ENCODE measurements at regions not wholly inside any gene's neighbourhood (a gene's known extent, or its start where the extent isn't known, plus 50 kb on each side); places are given as distances from the start of the nearest gene placed in this dataset.

GRCh38 chrX:87064502-87064901 is 453.1 kb upstream of the KLHL4 start:
- ATAC-seq, result no peak
- Histone ChIP-seq H4K20me1 (ENCODE audit: insufficient read depth, low read length) (no peaks in the 10 kb centered on the region), H3K9me3 (ENCODE audit: low read length) (no peaks in the 10 kb centered on the region), H3K79me2 (ENCODE audit: insufficient read depth, low read length) (no peaks in the 10 kb centered on the region), H3K27ac (ENCODE audit: extremely low read length, insufficient read depth, low read length) (no peak overlapping the region), H3K4me3 (replicated peaks in 1 of 3; ENCODE audit: insufficient read depth in 1 of 3, low read depth in 2 of 3, low read length in 3 of 3) (no peak overlapping the region), H3K36me3 (replicated peaks in 1 of 2; ENCODE audit: control insufficient read depth in 1 of 2, insufficient read depth in 2 of 2, low read length in 2 of 2) (no peaks in the 10 kb centered on the region), H2AFZ (ENCODE audit: low read length) (no peak overlapping the region), H3K27me3 (ENCODE audit: control insufficient read depth in 1 of 2, insufficient read depth in 2 of 2, low read length in 2 of 2) (no peaks in the 10 kb centered on the region), H3K9ac (ENCODE audit: insufficient read depth, low read depth, low read length) (no peak overlapping the region), H3K4me2 (ENCODE audit: low read depth, low read length) (no peak overlapping the region), H3K4me1 (ENCODE audit: insufficient read depth, low read length) (no peaks in the 10 kb centered on the region)
- DNase-seq (ENCODE audit: low spot score), result no peak
- TF ChIP-seq DMAP1 (CRISPR knock-in tag; IDR thresholded peaks at IDR 0.05) (no peak), ETV5 (CRISPR knock-in tag; IDR thresholded peaks at IDR 0.05; ENCODE audit: borderline replicate concordance) (no peak), ZNF713 (CRISPR knock-in tag; IDR thresholded peaks at IDR 0.05) (no peak), KDM4B (CRISPR knock-in tag; IDR thresholded peaks at IDR 0.05) (no peak), TSC22D2 (CRISPR knock-in tag; IDR thresholded peaks at IDR 0.05; ENCODE audit: borderline replicate concordance) (no peak), KDM2A (CRISPR knock-in tag; IDR thresholded peaks at IDR 0.05; ENCODE audit: borderline replicate concordance, low read depth) (no peak), KDM6A (CRISPR knock-in tag; IDR thresholded peaks at IDR 0.05; ENCODE audit: low read depth) (no peak)
- TF ChIP-seq, protein P1, sequence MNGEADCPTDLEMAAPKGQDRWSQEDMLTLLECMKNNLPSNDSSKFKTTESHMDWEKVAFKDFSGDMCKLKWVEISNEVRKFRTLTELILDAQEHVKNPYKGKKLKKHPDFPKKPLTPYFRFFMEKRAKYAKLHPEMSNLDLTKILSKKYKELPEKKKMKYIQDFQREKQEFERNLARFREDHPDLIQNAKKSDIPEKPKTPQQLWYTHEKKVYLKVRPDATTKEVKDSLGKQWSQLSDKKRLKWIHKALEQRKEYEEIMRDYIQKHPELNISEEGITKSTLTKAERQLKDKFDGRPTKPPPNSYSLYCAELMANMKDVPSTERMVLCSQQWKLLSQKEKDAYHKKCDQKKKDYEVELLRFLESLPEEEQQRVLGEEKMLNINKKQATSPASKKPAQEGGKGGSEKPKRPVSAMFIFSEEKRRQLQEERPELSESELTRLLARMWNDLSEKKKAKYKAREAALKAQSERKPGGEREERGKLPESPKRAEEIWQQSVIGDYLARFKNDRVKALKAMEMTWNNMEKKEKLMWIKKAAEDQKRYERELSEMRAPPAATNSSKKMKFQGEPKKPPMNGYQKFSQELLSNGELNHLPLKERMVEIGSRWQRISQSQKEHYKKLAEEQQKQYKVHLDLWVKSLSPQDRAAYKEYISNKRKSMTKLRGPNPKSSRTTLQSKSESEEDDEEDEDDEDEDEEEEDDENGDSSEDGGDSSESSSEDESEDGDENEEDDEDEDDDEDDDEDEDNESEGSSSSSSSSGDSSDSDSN (CRISPR knock-in tag; IDR thresholded peaks at IDR 0.05), result no peak
- no TSS peak for BruUV-seq (replicated peaks)
- CTCF ChIA-PET (ENCODE audit: low intra/inter-chr PET ratio, low total read pairs), result no interaction called here
- in situ Hi-C loops (cut with HindIII; ENCODE audit: extremely low pct_ligation_motif_present, low pct_unique_long_range_greater_than_20kb), result no loop called here
- POLR2A ChIA-PET, result no interaction called here
- no peak for FAIRE-seq
- intact Hi-C loops (cut with micrococcal nuclease; ENCODE audit: unreplicated experiment), result no loop called here

DNA sequence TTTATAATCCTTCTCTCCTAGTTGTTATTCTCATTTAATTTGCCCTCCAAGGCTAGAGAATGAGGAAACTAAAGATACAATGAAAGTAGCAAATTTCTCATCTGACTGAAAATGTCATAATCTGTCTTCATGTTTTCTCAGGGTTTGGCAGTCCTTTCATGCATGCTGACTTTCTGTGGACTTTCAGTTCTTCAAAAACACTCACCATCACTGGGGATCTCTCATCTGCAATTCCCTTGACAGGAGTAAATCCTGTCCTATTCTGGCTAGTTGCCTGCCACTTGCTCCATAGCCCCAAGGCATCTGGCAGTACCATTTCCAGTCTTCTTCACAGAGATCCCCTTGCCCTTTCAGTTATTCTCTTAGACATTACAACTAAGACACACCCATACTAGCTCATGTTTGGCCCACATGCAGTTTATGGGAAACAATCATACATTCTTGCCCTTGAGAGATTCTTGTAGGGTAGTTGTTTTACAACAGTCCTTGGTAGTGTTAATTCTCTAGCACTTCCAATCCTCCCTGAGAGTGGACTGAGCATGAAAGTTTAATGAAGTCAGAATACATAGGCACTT is 449.7 kb upstream of the KLHL4 start:
- H3K4me1 ChIP-seq (ENCODE audit: insufficient read depth, low read length), result no peaks in the 10 kb centered on the region
- H3K36me3 ChIP-seq (replicated peaks in 1 of 2; ENCODE audit: control insufficient read depth in 1 of 2, insufficient read depth in 2 of 2, low read length in 2 of 2), result no peaks in the 10 kb centered on the region
- ATAC-seq (no peak), DNase-seq (ENCODE audit: low spot score) (no peak), FAIRE-seq (no peak)
- H3K27me3 ChIP-seq (ENCODE audit: control insufficient read depth in 1 of 2, insufficient read depth in 2 of 2, low read length in 2 of 2), result no peaks in the 10 kb centered on the region
- H4K20me1 ChIP-seq (ENCODE audit: insufficient read depth, low read length), result no peaks in the 10 kb centered on the region
- H3K4me2 ChIP-seq (ENCODE audit: low read depth, low read length), result no peak overlapping the region
- H3K9me3 ChIP-seq (ENCODE audit: low read length), result no peaks in the 10 kb centered on the region
- H3K4me3 ChIP-seq (replicated peaks in 1 of 3; ENCODE audit: insufficient read depth in 1 of 3, low read depth in 2 of 3, low read length in 3 of 3), result no peak overlapping the region
- BruUV-seq (replicated peaks), result no TSS peak
- ChIA-PET CTCF (ENCODE audit: low intra/inter-chr PET ratio, low total read pairs) (no interaction called here), POLR2A (no interaction called here)
- H3K27ac ChIP-seq (ENCODE audit: extremely low read length, insufficient read depth, low read length), result no peak overlapping the region
- intact Hi-C loops (cut with micrococcal nuclease; ENCODE audit: unreplicated experiment), result no loop called here
- H3K79me2 ChIP-seq (ENCODE audit: insufficient read depth, low read length), result no peaks in the 10 kb centered on the region
- H3K9ac ChIP-seq (ENCODE audit: insufficient read depth, low read depth, low read length), result no peak overlapping the region
- in situ Hi-C loops (cut with HindIII; ENCODE audit: extremely low pct_ligation_motif_present, low pct_unique_long_range_greater_than_20kb), result no loop called here
- no peak overlapping the region for H2AFZ ChIP-seq (ENCODE audit: low read length)
- TF ChIP-seq ZNF121 (CRISPR knock-in tag; IDR thresholded peaks at IDR 0.05), result no peak
- TF ChIP-seq AKNA (CRISPR knock-in tag; IDR thresholded peaks at IDR 0.05; ENCODE audit: borderline replicate concordance), result no peak

All from HepG2 (cell line).